Type B pancreatic cell (in vitro differentiated cells): ENCODE measurements at regions not wholly inside any gene's neighbourhood (a gene's known extent, or its start where the extent isn't known, plus 50 kb on each side); places are given as distances from the start of the nearest gene placed in this dataset.

Source experiments
- DNase-seq: peaks from one replicate; pipeline ENCODE4 v3.0.0; 2021; ENCODE audit warnings: mixed read lengths; ENCODE audit not compliant: unreplicated experiment; ENCODE audit errors: extremely low spot score
- H3K27ac Mint-ChIP-seq: 2 replicates; pipeline ENCODE4 v1.8.0; 2021; ENCODE audit warnings: mild to moderate bottlenecking, mixed read lengths
- H3K27me3 Mint-ChIP-seq: 2 replicates; pipeline ENCODE4 v1.8.0; 2021; ENCODE audit warnings: mixed read lengths
- H3K36me3 Mint-ChIP-seq: 2 replicates; pipeline ENCODE4 v1.8.0; 2021; ENCODE audit warnings: mixed read lengths
- H3K4me1 Mint-ChIP-seq: one replicate; pipeline ENCODE4 v1.8.0; 2021; ENCODE audit warnings: mixed read lengths; ENCODE audit not compliant: unreplicated experiment
- H3K4me3 Mint-ChIP-seq: 2 replicates; pipeline ENCODE4 v1.8.0; 2021; ENCODE audit warnings: mild to moderate bottlenecking, mixed read lengths
- H3K9me3 Mint-ChIP-seq: 2 replicates; pipeline ENCODE4 v1.8.0; 2021; ENCODE audit warnings: mixed read lengths
- CTCF ChIP-seq: fragments of 200-600 bp; sonication (generic); conservative IDR thresholded peaks from 2 replicates; pipeline ENCODE4 v1.5.0; 2021; ENCODE audit warnings: antibody characterized with exemption, mild to moderate bottlenecking

GRCh38 chr11:119885067-119885466, 156.1 kb upstream of the NECTIN1 start:
- Mint-ChIP-seq H3K4me1 (peaks cover 5% of the 10 kb centered on the region), H3K36me3 (no peaks in the 10 kb centered on the region), H3K27ac (no peak overlapping the region), H3K4me3 (no peak overlapping the region), H3K27me3 (peaks cover 23% of the 10 kb centered on the region), H3K9me3 (no peaks in the 10 kb centered on the region)
- no peak for TF ChIP-seq CTCF
- DNase-seq = no peak

GRCh38 chr11:119882316-119882715, 153.3 kb upstream of the NECTIN1 start:
- no peak overlapping the region for H3K27ac Mint-ChIP-seq
- no peaks in the 10 kb centered on the region for H3K9me3 Mint-ChIP-seq
- TF ChIP-seq CTCF = no peak
- H3K4me3 Mint-ChIP-seq = no peak overlapping the region
- peaks cover 4% of the 10 kb centered on the region for H3K4me1 Mint-ChIP-seq
- DNase-seq = no peak
- H3K36me3 Mint-ChIP-seq = no peaks in the 10 kb centered on the region
- H3K27me3 Mint-ChIP-seq = peaks cover 21% of the 10 kb centered on the region

DNA sequence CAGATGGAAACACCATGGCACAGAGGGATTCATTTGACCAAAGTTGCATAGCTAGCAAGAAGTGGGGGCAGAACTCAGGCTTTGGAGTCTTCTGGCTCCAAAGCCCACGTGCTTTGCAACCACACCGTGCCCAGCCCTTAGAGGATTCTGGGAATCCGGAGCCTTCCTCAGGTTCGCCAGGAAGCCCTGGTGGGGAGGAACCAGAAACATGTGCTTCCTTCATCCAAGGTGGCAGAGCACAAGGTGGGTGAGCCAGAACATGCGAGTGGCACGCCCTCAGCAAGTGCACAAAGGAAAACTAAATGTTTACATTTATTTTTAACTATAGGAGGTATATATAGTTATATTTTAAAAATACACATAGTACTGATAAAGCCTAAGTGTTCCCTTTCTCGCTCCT, 151.9 kb upstream of the NECTIN1 start:
- H3K36me3 Mint-ChIP-seq = no peaks in the 10 kb centered on the region
- H3K9me3 Mint-ChIP-seq = no peaks in the 10 kb centered on the region
- no peak for TF ChIP-seq CTCF
- peaks cover 4% of the 10 kb centered on the region for H3K4me1 Mint-ChIP-seq
- no peak overlapping the region for H3K4me3 Mint-ChIP-seq
- peaks cover 21% of the 10 kb centered on the region for H3K27me3 Mint-ChIP-seq
- DNase-seq = no peak
- no peak overlapping the region for H3K27ac Mint-ChIP-seq

DNA sequence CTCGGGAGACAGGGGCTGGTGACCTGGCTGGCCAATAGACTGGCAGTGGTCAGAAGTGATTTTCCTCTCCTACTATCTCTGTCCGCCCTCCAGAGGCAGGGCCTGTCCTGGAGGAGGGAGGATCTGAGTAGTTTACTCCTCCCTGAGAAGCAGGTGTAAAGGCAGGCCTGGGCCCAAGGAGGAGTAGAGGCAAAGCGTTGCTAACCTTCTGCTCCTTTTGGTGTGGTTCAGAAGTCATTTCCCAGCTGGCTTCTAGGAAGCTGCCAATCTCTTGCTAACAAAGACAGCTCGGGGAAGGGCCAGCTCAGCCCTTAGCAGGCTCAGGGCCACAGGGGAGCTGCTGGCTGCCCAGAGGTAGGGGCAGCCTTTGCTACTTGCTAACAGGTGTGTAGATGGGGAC, 151.1 kb upstream of the NECTIN1 start:
- TF ChIP-seq CTCF = no peak
- no peak for DNase-seq
- H3K36me3 Mint-ChIP-seq = no peaks in the 10 kb centered on the region

GRCh38 chr11:119878990-119879389, 150.0 kb upstream of the NECTIN1 start:
- DNase-seq = no peak
- H3K4me3 Mint-ChIP-seq = no peak overlapping the region
- H3K27ac Mint-ChIP-seq = no peak overlapping the region
- H3K36me3 Mint-ChIP-seq = no peaks in the 10 kb centered on the region
- H3K27me3 Mint-ChIP-seq = peaks cover 14% of the 10 kb centered on the region
- H3K9me3 Mint-ChIP-seq = no peaks in the 10 kb centered on the region
- no peak for TF ChIP-seq CTCF
- H3K4me1 Mint-ChIP-seq = peaks cover 15% of the 10 kb centered on the region

More for the DNA sequence above, 151.1 kb upstream of the NECTIN1 start:
- Mint-ChIP-seq H3K4me3 (no peak overlapping the region), H3K9me3 (no peaks in the 10 kb centered on the region), H3K27ac (no peak overlapping the region), H3K27me3 (peaks cover 18% of the 10 kb centered on the region), H3K4me1 (peaks cover 4% of the 10 kb centered on the region)

DNA sequence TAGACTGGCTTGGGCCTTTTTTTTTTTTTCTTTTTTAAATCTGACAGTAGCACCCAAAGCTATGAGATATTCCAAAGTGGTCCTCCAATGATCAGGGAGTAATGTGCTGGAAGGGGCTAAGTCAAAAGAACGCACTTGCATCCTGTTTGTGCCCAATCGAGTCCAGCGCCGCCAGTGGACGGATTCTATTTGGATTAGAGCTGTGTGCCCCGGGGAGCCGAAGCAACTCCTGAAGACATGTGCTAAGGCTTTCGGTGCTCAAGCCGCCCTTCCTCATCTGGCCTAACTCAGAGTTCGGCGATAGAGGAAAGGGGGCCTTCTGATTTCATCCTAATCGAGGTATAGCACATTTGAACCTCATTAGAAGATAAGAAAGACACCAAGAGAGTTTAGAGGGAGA, 147.8 kb upstream of the NECTIN1 start:
- Mint-ChIP-seq H3K4me1 (peaks cover 16% of the 10 kb centered on the region), H3K27ac (no peak overlapping the region), H3K9me3 (no peaks in the 10 kb centered on the region), H3K36me3 (no peaks in the 10 kb centered on the region), H3K4me3 (no peak overlapping the region), H3K27me3 (peaks cover 14% of the 10 kb centered on the region)
- no peak for DNase-seq
- TF ChIP-seq CTCF = no peak
